ENCODE measurements at regions not wholly inside any gene's neighbourhood (a gene's known extent, or its start where the extent isn't known, plus 50 kb on each side); places are given as distances from the start of the nearest gene placed in this dataset.
"Not testable (repeated sequence)": the region's sequence is repeated elsewhere in the genome, so short reads cannot be mapped to it uniquely, and the experiment has no call there.

- H3K4me3 ChIP-seq (ENCODE audit: low read depth, low read length): no peak overlapping the region
- TF ChIP-seq, protein P1, sequence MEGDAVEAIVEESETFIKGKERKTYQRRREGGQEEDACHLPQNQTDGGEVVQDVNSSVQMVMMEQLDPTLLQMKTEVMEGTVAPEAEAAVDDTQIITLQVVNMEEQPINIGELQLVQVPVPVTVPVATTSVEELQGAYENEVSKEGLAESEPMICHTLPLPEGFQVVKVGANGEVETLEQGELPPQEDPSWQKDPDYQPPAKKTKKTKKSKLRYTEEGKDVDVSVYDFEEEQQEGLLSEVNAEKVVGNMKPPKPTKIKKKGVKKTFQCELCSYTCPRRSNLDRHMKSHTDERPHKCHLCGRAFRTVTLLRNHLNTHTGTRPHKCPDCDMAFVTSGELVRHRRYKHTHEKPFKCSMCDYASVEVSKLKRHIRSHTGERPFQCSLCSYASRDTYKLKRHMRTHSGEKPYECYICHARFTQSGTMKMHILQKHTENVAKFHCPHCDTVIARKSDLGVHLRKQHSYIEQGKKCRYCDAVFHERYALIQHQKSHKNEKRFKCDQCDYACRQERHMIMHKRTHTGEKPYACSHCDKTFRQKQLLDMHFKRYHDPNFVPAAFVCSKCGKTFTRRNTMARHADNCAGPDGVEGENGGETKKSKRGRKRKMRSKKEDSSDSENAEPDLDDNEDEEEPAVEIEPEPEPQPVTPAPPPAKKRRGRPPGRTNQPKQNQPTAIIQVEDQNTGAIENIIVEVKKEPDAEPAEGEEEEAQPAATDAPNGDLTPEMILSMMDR (conservative IDR thresholded peaks at IDR 0.05; ENCODE audit: low read depth, low read length): no peak
- no peak for DNase-seq (ENCODE audit: low read depth)
Observed at GRCh38 chrX:115960440-115961084, 210.0 kb upstream of the AGTR2 start.

- DNase-seq (ENCODE audit: low read depth): no peak
- no peak overlapping the region for H3K4me3 ChIP-seq (ENCODE audit: low read depth, low read length)
- TF ChIP-seq, protein P1 (conservative IDR thresholded peaks at IDR 0.05; ENCODE audit: low read depth, low read length): no peak
Observed at GRCh38 chrX:115966920-115967319, 203.6 kb upstream of the AGTR2 start.

DNA sequence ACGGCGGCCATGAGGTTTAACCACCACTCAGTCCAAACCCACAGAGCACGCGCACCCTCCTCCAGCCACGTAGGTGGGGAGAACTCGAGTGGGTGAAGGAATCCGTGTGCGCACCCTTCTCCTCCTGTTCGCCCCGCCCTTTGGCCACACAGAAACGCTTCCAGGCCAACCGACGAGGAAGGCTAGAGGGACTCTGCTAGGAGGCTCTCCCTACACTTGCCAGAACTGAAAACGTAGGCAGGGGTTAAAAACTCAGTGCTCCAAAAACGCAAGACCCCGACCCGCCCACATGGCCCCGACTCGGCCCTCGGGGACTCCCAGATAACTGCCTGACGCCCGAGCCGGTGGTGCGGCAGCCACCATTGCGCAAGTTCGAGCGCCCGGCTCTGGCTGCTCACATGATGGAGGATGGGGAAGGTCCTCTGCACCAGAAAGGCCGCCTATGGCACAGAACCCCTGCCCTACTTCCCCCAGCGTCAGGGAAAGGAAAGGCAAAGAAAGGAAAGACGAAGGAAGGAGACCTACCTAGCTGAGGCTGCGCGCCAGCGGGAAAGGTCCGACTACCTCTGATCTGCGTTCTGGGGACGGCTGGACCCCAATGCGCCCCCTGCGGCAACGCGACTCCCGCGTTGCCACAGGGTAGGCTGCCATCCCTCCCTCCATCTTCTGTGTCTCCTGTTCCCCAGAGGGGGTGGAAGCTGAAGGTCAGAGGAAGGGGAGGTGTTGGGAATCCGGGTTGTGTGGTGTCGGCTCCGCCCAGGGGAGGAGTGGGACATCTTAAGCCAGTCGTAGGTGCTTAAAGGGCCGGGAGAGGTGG lies 201.9 kb upstream of the AGTR2 start:
- TF ChIP-seq, protein P1 (conservative IDR thresholded peaks at IDR 0.05; ENCODE audit: low read depth, low read length): no peak
- DNase-seq (ENCODE audit: low read depth): peak; percentile 17
- H3K4me3 ChIP-seq (ENCODE audit: low read depth, low read length): peak overlapping the region; percentile 59

DNA sequence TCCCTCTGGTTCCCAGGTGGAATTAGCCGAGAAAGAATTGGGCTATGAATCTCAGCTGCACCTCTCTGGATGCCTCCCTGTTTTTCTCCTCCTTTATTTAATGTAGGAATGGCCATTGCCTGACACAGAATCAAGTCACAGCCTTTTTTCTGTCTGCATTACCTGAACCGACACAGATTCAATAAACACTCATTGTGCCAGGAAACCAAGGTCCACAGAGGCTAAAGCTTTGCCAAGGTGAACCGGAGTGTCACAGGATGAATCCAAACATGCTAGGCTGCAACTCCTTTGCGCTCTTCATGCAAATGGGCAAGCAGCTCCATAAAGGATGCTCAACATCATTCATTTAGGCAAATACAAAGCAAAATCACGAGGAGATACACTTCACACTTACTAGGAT lies 199.8 kb upstream of the AGTR2 start:
- TF ChIP-seq, protein P1 (conservative IDR thresholded peaks at IDR 0.05; ENCODE audit: low read depth, low read length): no peak
- DNase-seq (ENCODE audit: low read depth): no peak
- no peak overlapping the region for H3K4me3 ChIP-seq (ENCODE audit: low read depth, low read length)

DNA sequence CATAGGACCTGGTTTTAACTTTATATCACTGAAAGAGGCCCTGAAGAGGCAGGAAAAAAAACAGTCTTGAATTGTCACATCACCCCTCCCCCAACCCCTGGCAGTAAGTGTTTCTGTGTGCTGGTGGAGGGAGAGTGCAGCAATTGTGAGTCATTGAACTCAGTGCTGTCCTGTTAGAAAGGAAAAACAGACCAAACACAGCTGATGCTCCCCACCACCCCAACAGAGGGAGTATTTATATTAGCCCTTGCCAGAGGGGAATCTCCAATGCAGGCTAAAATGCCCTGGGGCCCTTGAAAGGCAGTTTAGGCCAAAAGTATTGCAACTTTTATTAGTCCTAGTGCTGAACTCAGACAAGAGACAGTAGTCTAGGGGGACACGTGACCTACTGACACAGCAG lies 197.8 kb upstream of the AGTR2 start:
- TF ChIP-seq, protein P1 (conservative IDR thresholded peaks at IDR 0.05; ENCODE audit: low read depth, low read length): no peak
- peak; percentile 2 for DNase-seq (ENCODE audit: low read depth)
- no peak overlapping the region for H3K4me3 ChIP-seq (ENCODE audit: low read depth, low read length)

- TF ChIP-seq, protein P1 (conservative IDR thresholded peaks at IDR 0.05; ENCODE audit: low read depth, low read length): no peak
- no peak overlapping the region for H3K4me3 ChIP-seq (ENCODE audit: low read depth, low read length)
- no peak for DNase-seq (ENCODE audit: low read depth)
Observed at GRCh38 chrX:115978068-115978467, 192.5 kb upstream of the AGTR2 start.

DNA sequence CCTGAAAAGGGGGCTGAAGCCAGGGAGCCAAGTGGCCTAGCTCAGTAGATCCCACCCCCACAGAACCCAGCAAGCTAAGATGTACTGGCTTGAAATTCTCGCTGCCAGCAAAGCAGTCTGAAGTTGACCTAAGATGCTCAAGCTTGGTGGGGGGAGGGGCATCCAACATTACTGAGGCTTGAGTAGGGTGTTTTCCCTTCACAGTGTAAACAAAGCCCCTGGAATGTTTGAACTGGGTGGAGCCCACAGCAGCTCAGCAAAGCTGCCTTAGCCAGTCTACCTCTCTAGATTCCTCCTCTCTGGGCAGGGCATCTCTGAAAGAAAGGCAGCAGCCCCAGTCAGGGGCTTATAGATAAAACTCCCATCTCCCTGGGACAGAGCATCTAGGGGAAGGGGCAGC lies 187.4 kb upstream of the AGTR2 start:
- H3K4me3 ChIP-seq (ENCODE audit: low read depth, low read length); DNase-seq (ENCODE audit: low read depth): not testable (repeated sequence)

DNA sequence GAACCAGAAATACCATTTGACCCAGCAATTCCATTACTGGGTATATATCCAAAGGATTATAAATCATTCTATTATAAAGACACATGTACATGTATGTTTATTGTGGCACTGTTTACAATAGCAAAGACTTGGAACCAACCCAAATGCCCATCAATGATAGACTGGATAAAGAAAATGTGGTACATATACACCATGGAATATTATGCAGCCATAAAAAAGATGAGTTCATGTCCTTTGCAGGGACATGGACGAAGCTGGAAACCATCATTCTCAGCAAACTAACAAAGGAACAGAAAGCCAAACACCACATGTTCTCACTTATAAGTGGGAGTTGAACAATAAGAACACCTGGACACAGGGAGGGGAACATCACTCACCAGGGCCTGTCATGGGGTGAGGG lies 183.1 kb upstream of the AGTR2 start:
- DNase-seq (ENCODE audit: low read depth); H3K4me3 ChIP-seq (ENCODE audit: low read depth, low read length): not testable (repeated sequence)
